Mesothelial cell of epicardium (in vitro differentiated cells): ENCODE measurements at regions not wholly inside any gene's neighbourhood (a gene's known extent, or its start where the extent isn't known, plus 50 kb on each side); places are given as distances from the start of the nearest gene placed in this dataset.

Source experiments
- DNase-seq, 2 experiments: peaks; one replicate each; pipeline ENCODE4 v3.0.0; 2021; ENCODE audit warnings: low spot score in 2 of 2; ENCODE audit not compliant: unreplicated experiment in 2 of 2
- H3K27ac Mint-ChIP-seq: 2 replicates; pipeline ENCODE4 v1.8.0; 2021; ENCODE audit warnings: mixed read lengths
- H3K27me3 Mint-ChIP-seq: 2 replicates; pipeline ENCODE4 v1.8.0; 2021; ENCODE audit warnings: low read depth, mixed read lengths
- H3K36me3 Mint-ChIP-seq: 2 replicates; pipeline ENCODE4 v1.8.0; 2021; ENCODE audit warnings: mixed read lengths
- H3K4me1 Mint-ChIP-seq: 2 replicates; pipeline ENCODE4 v1.8.0; 2021; ENCODE audit warnings: mixed read lengths
- H3K4me3 Mint-ChIP-seq: 2 replicates; pipeline ENCODE4 v1.8.0; 2021; ENCODE audit warnings: mild to moderate bottlenecking, moderate library complexity, mixed read lengths
- H3K9me3 Mint-ChIP-seq: 2 replicates; pipeline ENCODE4 v1.8.0; 2021; ENCODE audit warnings: mixed read lengths
- TF ChIP-seq, protein P1 (sequence below): fragments of 200-600 bp; sonication (generic); IDR thresholded peaks from one replicate; pipeline ENCODE4 v1.5.0; 2021; ENCODE audit warnings: antibody characterized with exemption; ENCODE audit not compliant: unreplicated experiment

GRCh38 chr13:34466301-34466700, 475.8 kb upstream of the NBEA start:
- Mint-ChIP-seq H3K27me3 (no peaks in the 10 kb centered on the region), H3K36me3 (no peaks in the 10 kb centered on the region), H3K4me1 (peaks cover 31% of the 10 kb centered on the region), H3K4me3 (no peak overlapping the region), H3K9me3 (no peaks in the 10 kb centered on the region), H3K27ac (no peak overlapping the region)
- DNase-seq = no peak
- TF ChIP-seq, protein P1, sequence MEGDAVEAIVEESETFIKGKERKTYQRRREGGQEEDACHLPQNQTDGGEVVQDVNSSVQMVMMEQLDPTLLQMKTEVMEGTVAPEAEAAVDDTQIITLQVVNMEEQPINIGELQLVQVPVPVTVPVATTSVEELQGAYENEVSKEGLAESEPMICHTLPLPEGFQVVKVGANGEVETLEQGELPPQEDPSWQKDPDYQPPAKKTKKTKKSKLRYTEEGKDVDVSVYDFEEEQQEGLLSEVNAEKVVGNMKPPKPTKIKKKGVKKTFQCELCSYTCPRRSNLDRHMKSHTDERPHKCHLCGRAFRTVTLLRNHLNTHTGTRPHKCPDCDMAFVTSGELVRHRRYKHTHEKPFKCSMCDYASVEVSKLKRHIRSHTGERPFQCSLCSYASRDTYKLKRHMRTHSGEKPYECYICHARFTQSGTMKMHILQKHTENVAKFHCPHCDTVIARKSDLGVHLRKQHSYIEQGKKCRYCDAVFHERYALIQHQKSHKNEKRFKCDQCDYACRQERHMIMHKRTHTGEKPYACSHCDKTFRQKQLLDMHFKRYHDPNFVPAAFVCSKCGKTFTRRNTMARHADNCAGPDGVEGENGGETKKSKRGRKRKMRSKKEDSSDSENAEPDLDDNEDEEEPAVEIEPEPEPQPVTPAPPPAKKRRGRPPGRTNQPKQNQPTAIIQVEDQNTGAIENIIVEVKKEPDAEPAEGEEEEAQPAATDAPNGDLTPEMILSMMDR = no peak

GRCh38 chr13:34467450-34468083, 474.5 kb upstream of the NBEA start:
- no peak for DNase-seq
- H3K27me3 Mint-ChIP-seq = no peaks in the 10 kb centered on the region
- H3K9me3 Mint-ChIP-seq = no peaks in the 10 kb centered on the region
- TF ChIP-seq, protein P1 = no peak
- no peaks in the 10 kb centered on the region for H3K36me3 Mint-ChIP-seq
- no peak overlapping the region for H3K4me3 Mint-ChIP-seq
- H3K27ac Mint-ChIP-seq = no peak overlapping the region
- H3K4me1 Mint-ChIP-seq = peaks cover 31% of the 10 kb centered on the region

DNA sequence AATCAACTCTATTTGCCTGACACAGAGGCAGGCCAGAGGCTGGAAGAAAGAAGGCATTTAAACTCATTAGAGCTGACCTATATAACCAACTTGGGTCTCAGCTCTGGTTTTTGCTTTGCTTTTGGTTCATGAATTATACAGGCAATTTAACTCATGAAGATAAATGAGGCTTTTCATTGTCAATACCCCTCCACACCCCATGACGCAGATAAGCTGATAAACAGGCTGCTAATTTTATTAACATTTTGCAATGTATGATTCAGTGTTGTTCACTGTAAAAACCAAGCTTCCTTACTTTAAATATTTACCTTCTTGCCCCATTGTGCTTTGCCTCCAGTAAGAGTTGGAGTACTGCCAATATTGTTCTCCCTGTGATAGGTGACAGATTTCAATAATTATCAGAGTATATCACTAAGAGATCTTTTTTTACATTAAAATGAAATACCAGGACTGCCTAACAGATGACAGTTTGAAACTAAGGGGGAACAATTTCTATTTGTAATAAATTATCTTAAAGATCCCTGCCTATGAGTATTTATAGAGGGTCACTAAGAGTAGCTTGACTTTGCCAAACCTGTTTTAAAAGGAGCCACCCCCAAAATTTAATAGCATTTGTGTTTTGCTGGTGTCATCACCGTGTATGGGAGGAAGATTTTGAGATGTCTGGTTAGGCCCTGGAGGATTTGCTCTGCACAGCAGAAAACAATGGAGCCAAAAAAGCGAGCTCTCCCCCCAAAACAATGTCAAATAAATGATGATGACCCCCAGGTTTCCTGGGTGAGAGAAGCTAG, 472.7 kb upstream of the NBEA start:
- Mint-ChIP-seq H3K27ac (peak overlapping the region; percentile 65), H3K4me1 (peaks cover 31% of the 10 kb centered on the region), H3K27me3 (no peaks in the 10 kb centered on the region), H3K36me3 (no peaks in the 10 kb centered on the region), H3K4me3 (no peak overlapping the region), H3K9me3 (no peaks in the 10 kb centered on the region)
- TF ChIP-seq, protein P1 = no peak
- DNase-seq = no peak

GRCh38 chr13:34474187-34474868, 467.7 kb upstream of the NBEA start:
- H3K4me3 Mint-ChIP-seq = no peak overlapping the region
- no peaks in the 10 kb centered on the region for H3K9me3 Mint-ChIP-seq
- H3K4me1 Mint-ChIP-seq = peaks cover 11% of the 10 kb centered on the region
- no peaks in the 10 kb centered on the region for H3K27me3 Mint-ChIP-seq
- DNase-seq = no peak
- no peak overlapping the region for H3K27ac Mint-ChIP-seq
- TF ChIP-seq, protein P1 = no peak
- no peaks in the 10 kb centered on the region for H3K36me3 Mint-ChIP-seq

DNA sequence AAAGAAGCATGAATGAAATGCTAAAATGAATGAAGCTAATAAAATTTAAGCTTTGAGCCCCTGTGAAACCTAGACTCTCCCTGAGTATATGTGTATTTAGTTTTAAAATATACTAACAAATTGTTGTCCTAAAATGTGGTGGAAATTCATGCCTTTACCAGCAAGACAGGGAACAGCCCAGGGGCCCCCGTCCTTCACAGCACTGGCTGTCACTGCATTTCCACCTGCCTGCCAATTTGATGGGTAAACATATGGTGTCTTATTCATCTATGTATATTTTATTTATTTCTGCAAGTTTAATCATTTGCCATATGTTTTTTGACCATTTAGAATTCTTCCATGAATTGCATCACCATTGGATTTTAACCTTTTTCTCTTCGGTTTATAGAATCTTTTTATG, 463.7 kb upstream of the NBEA start:
- TF ChIP-seq, protein P1 = no peak
- no peak overlapping the region for H3K4me3 Mint-ChIP-seq
- H3K36me3 Mint-ChIP-seq = no peaks in the 10 kb centered on the region
- H3K9me3 Mint-ChIP-seq = no peaks in the 10 kb centered on the region
- no peaks in the 10 kb centered on the region for H3K4me1 Mint-ChIP-seq
- no peak for DNase-seq
- H3K27me3 Mint-ChIP-seq = no peaks in the 10 kb centered on the region
- H3K27ac Mint-ChIP-seq = no peak overlapping the region
